GM12892 (cell line): ENCODE measurements at regions not wholly inside any gene's neighbourhood (a gene's known extent, or its start where the extent isn't known, plus 50 kb on each side); places are given as distances from the start of the nearest gene placed in this dataset.

Source experiments
- POLR2A ChIP-seq: IDR thresholded peaks from 2 replicates; pipeline ENCODE4 v1.6.1; 2011; ENCODE audit warnings: low read depth, low read length, control low read depth
- POLR2AphosphoS5 ChIP-seq: IDR thresholded peaks from 2 replicates; pipeline ENCODE4 v1.6.1; 2011; ENCODE audit warnings: low read depth, low read length, control low read depth
- TAF1 ChIP-seq: IDR thresholded peaks from 2 replicates; pipeline ENCODE4 v1.6.1; 2011; ENCODE audit warnings: low read depth, mild to moderate bottlenecking, control low read depth, low read length, borderline replicate concordance

- no peak for TF ChIP-seq POLR2A
- TF ChIP-seq POLR2AphosphoS5, result no peak
- TF ChIP-seq TAF1, result no peak
These were observed 611.3 kb downstream of the HDGFL1 start for GRCh38 chr6:23180504-23181293.
